Pulmonary artery endothelial cell (primary cell): ENCODE measurements at regions not wholly inside any gene's neighbourhood (a gene's known extent, or its start where the extent isn't known, plus 50 kb on each side); places are given as distances from the start of the nearest gene placed in this dataset.

Experiments
- DNase-seq: peaks from one replicate; pipeline ENCODE4 v3.0.0-alpha.2; 2011; ENCODE audit warnings: low read depth, low spot score

DNA sequence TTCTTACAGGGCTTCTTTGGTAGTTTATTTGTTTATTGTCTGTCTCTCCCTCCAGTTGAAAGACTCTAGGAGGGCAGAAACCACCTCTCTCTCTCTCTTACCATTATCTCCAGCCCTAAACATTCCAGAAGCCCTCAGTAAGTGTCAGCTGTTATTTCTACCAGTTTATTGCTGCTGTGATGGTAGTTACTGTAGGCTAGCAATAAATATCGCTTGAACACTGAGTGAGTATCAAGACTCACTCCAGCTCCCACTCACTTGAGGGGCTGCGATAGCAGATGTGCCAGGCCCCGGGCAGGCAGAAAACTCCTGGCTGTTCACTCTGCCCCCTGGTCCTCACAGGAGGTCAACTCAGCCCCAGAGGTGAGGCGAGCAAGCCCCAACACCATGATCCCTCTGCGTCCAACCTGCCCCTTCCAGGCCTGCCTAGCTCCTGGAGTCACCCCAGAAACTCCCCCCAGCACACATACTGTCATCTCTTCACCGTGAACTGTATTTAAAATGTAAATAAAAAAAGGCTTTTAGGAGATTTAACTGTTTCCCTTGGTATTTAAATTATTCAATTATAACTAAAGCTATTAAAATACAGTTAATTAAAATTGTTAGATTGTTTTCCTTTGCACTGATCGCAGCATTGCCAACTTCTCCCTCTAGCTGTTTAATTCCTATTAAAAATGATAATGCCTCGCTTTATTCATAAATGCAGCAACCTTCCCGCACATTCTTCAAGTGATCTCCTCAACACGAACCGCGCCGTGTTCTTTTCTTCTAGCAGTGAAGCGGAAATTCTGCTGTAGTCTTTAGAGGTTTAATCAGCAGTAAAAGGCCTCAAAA, 321.1 kb upstream of the ZMIZ1 start:
- DNase-seq = no peak

DNA sequence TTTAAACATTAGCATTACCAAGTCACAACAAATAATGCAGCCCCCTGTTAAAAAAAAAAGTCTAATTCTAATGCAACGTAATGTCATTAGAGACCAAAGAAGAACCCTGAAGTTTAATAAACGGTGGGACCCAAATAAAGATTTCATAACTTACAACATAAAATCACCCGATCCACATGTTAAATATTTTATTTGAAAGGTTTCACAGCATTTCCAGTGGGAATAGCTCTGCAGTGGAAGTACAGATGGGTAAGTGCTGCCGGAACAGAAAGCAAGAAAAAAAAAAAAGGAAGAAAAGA, 320.6 kb upstream of the ZMIZ1 start:
- no peak for DNase-seq

DNA sequence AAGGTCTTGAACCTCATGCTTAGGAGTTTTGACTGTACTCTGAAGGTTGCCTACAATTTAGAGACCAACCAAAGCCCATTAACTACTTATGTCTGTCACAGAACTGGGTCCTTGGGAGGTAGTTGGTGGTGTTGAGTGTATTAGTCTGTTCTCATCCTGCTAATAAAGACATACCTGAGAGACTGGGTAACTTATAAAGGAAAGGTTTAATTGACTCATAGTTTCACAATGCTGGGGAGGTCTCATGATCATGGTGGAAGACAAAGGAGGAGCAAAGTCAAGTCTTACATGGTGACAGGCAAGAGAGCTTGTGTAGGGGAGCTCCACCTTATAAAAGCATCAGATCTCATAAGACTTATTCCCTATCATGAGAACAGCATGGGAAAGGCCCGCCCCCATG, 319.6 kb upstream of the ZMIZ1 start:
- DNase-seq = no peak

DNA sequence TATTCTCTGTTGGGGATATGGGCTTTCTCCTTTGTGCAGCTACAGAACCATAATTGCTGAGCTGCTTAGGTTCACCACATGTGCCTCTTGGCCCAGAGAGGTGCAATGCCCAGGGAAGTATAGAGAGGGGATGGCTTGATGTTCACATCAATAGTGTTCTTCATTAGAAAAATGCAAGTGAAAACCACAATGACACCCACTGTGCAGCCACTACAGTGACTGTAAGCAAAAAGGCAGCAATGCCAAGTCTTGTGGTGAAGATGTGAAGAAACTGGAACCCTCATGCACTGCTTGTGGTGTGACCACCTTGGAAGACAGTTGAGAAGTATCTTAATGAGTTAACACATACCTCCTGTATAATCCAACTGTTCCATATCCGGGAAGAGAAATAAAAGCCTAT, 318.9 kb upstream of the ZMIZ1 start:
- DNase-seq = no peak

GRCh38 chr10:78750418-78750817, 318.3 kb upstream of the ZMIZ1 start:
- no peak for DNase-seq

GRCh38 chr10:78751716-78752115, 317.1 kb upstream of the ZMIZ1 start:
- no peak for DNase-seq

DNA sequence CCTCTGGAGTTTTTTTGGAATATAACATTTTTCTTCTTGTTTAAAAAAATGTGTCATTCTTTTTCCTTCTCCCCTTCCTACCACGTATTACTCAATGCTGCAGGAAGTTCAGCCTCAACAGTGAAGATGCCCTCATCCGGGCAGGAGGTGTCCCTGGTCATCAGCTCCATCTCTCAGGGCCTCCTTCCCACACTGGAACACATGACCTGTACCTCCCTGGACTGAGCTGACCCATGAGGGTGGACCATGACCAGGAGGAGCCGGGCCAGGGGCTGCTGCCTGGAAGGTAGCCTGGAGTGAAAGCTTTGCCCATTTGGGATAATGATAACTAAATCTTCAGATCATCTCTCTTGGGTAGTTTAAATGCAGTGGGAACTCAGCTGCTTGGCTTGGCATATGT, 316.5 kb upstream of the ZMIZ1 start:
- no peak for DNase-seq

DNA sequence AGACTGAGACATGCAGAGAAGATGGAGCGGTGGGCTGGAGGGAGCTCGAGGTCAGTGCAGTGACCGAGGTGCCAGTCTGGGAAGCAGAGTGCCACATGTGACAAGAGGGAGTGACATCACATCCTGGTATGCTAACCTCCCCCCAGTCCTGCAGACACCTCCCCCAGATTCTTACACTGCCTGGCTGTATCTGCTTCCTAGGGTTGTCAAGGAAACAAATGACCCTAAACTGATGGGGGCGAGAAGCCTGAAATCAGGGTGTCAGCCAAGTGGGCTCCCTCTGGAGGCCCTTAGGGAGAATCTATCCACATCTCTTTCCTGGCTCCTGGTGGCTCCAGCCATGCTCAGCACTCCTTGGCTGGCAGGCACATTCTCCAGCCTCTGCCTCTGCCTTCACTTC, 316.1 kb upstream of the ZMIZ1 start:
- no peak for DNase-seq

DNA sequence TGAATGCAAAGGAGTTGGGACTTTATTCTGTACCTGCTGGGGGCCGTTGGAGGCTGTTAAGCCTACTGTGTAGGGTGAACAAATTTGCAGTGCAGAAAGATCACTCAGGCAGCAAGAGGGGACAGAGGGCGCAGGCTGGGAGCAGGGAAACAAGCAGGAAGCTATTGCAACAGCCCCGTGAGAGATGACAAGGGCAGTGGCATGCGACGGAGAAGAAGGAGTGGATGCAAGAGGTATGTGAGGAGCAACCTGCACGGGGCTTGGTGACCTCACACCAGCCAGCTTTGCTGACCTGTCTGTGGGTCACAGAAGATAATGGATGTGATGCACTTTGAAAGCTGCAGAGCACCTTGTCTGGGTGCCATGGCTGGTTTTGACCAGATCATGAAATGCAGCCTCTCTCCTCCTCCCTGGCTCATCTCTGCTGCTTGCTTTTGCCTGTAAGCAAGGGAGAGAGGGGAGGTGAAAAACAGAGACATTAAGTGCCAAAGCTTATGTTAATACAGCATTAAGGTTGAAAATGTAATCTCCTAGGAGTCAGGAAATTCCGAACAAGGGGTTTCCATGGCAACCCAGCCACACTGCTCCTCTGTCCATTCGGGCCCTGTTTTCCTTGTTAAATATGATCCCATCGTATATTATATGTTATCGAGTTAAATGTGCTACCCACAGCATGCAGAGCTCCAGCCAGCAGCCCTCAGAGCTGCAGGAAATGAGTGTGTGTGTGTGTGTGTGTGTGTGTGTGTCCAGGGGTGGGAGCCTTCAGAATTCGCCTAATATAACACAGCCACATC, 314.3 kb upstream of the ZMIZ1 start:
- DNase-seq = peak; percentile 51

DNA sequence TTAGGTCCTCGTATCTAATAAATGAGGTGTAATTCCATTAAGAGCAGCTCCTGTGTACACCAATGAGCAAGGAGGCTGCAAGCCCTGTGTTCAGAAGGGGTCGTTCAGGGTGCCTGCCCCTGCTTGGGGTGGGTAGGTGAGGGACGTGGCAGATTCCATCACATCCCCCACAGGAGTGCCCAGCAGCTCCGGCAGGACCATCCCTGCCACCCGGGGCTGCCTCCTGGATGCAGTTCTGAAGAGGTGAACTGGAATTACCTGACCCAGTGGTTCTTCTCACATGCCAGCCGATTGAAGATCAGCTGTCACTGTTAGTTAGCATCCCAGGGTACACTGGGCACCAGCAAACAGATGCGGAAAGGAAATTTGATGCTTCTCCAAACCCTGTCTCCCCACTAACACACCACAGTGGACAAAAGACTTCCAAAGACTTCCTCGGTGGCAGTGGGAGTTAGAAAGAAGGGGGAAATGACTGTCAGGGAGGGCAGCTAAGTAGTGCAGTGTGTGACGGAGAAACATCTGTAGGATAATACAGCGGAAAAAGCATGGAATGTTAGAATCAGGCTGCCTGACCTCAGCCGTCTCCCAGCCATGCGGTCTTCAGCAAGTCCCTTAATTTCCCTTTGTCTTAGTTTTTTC, 313.6 kb upstream of the ZMIZ1 start:
- DNase-seq = no peak

- DNase-seq = no peak
Observed at GRCh38 chr10:78755877-78756455, 312.8 kb upstream of the ZMIZ1 start.

DNA sequence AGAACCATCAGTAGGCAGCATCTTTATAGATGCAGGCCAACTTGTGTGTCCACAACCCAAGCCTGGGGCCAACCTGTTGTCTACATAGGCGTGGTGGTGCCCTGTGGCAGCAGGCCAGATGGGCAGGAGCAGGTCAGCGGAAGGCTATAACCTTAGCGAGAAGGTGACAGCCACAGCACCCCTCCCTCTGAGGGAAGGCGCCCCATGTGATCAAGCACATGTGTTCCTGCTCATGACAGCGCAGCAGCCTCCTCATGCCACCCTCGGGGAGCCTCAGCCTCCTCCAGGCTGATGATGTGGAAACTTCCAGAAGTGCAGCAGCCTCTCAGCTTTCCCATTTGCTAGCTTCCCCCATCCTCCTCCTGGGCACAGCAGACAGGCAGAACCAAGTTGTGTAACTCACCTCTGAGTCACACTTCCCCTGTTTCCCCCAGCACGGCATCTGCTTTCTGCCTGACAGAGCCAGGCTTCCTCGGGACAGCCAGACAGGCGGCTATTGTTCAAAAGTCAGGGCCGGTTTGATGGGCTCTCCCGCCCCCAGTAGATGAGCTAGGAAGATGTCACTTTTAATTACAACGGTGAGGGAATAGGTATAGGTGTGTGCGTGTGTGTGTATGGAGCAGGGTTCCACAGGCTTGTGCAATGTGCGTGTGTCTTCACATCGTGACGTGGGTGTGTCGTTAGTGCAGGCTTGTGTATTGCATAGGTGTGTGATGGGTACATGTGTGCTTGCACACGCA, 312.0 kb upstream of the ZMIZ1 start:
- peak; percentile 90 for DNase-seq

- DNase-seq = no peak
Observed at GRCh38 chr10:78757344-78757925, 311.3 kb upstream of the ZMIZ1 start.

GRCh38 chr10:78758176-78758575, 310.6 kb upstream of the ZMIZ1 start:
- no peak for DNase-seq

DNA sequence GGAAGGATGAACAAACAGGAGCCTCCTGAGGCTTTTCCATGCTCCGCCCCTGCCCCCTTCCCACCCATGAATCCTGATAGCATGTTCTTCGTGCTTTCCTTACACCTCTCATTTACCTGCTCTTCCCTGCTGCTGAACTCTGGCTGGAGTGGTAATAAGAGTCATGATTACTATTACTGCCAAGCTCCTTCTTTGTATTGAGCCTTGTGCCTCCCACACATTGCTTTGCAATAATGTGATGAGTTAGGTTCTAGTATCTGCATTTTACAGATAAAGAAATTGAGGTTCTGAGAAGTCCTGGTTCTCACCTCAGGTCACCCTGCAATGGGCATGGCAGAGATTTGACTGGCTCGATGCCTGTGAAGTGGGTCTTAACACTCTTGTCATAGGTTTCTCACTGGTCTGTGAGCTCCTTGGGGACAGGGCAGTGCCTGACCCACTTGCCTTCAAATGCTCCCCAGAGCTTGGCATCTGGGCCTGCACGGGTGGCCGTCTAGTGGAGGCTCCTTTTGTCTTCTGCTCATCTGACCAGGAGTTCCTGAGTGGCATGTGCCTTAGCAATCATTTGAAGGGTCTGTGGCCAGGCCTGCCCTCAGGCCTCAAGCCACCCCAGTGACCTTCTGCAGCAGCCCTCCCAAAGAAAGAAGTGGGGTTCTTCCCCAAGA, 309.2 kb upstream of the ZMIZ1 start:
- DNase-seq = no peak

GRCh38 chr10:78760463-78761310, 308.1 kb upstream of the ZMIZ1 start:
- DNase-seq = no peak

GRCh38 chr10:78761311-78761781, 307.4 kb upstream of the ZMIZ1 start:
- DNase-seq = no peak

GRCh38 chr10:78762086-78762630, 306.6 kb upstream of the ZMIZ1 start:
- DNase-seq = no peak

DNA sequence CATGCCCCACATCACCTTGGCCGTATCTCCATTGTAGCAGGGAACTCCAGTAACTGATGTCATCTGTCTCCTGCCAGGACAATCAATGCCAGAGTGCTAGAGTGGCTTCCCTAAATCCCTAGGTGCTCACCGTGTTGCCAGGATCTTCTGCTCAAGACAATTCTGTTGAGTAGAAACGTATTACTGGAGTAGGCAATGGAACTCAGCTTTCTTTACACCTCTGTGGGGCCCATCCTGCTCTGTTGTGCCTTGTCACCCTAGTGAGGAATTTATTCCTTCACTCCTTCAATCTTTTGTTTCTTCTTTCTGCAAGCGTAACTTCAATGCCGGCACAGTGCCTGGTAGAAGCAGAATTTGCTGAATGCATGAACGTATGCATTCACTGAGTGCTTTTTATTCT, 305.5 kb upstream of the ZMIZ1 start:
- no peak for DNase-seq
